HCT116 (cell line): ENCODE measurements at regions not wholly inside any gene's neighbourhood (a gene's known extent, or its start where the extent isn't known, plus 50 kb on each side); places are given as distances from the start of the nearest gene placed in this dataset.

ENCODE experiments used
- ATAC-seq: fragments of 200-7000 bp; cut with Tn5 transposase; 2 replicates; pipeline ENCODE4 v1.9.1; 2020; ENCODE audit warnings: mild to moderate bottlenecking, moderate library complexity
- BruUV-seq: library from RNA; stranded (reverse); fragments of 400-500 nt; replicated peaks from 2 replicates; lab custom pipeline; 2021; lab: Mats Ljungman, UMichigan
- CTCF ChIA-PET: fragments of 300-600 bp; sonication (Branson Sonifier 250); formaldehyde crosslinking; loops from one replicate; lab custom pipeline; 2021; ENCODE audit warnings: antibody characterized with exemption; lab: Charles Lee
- POLR2A ChIA-PET: fragments of 300-600, 350-600 bp; sonication (Branson Sonifier 250); formaldehyde crosslinking; loops from one replicate; lab custom pipeline; 2021; ENCODE audit warnings: antibody characterized with exemption; lab: Charles Lee
- RAD21 ChIA-PET, 2 experiments: fragments of 300-600 bp; sonication (Branson Sonifier 250); formaldehyde crosslinking; loops; one replicate each; lab custom pipeline; 2023; ENCODE audit warnings: low total read pairs in 2 of 2; ENCODE audit not compliant: uncharacterized antibody in 2 of 2, unreplicated experiment in 2 of 2, low non-redundant PET in 1 of 2; lab: Charles Lee
- DNase-seq: peaks from one replicate; pipeline ENCODE4 v3.0.0-alpha.2; 2010; ENCODE audit warnings: low read depth, low spot score
- H2AFZ ChIP-seq: fragments of 200-600 bp; shearing (Covaris generic), sonication (generic); 2 replicates; pipeline ENCODE4 v1.6.1; 2017; ENCODE audit warnings: low read depth, mixed run types, mixed read lengths, antibody characterized with exemption, low read length; ENCODE audit not compliant: poor library complexity, severe bottlenecking
- H3K27ac ChIP-seq: 2 replicates; pipeline ENCODE4 v1.5.1; 2012; ENCODE audit warnings: low read depth, low read length
- H3K27me3 ChIP-seq: fragments of 200-600 bp; sonication (generic); 2 replicates; pipeline ENCODE4 v1.6.1; 2016; ENCODE audit warnings: mixed run types, low read length, mixed read lengths; ENCODE audit not compliant: insufficient read depth
- H3K36me3 ChIP-seq, 2 experiments: fragments of 200-500 bp in 1 of 2; fragments of 200-600 bp in 1 of 2; sonication (Bioruptor generic) in 1 of 2; sonication (generic) in 1 of 2; 2 replicates each; pipeline versions ENCODE4 v1.5.1 to v1.6.1; 2014 to 2016; ENCODE audit warnings: low read length in 2 of 2, inconsistent platforms in 1 of 2, mixed read lengths in 1 of 2, mixed run types in 1 of 2; ENCODE audit not compliant: insufficient read depth in 2 of 2, control insufficient read depth in 1 of 2
- H3K4me1 ChIP-seq, 2 experiments: fragments of 200-600 bp in 1 of 2; sonication (generic) in 1 of 2; 2 replicates each; pipeline versions ENCODE4 v1.5.1 to v1.6.1; 2012 to 2017; ENCODE audit warnings: low read length in 2 of 2, inconsistent platforms in 1 of 2, mild to moderate bottlenecking in 1 of 2, mixed read lengths in 1 of 2, mixed run types in 1 of 2, moderate library complexity in 1 of 2; ENCODE audit not compliant: insufficient read depth in 2 of 2, control insufficient read depth in 1 of 2
- H3K4me2 ChIP-seq: fragments of 200-600 bp; sonication (generic); 2 replicates; pipeline ENCODE4 v1.6.1; 2017; ENCODE audit warnings: mixed run types, low read length, mixed read lengths
- H3K4me3 ChIP-seq, 2 experiments: fragments of 200-600 bp in 1 of 2; sonication (generic) in 1 of 2; replicated peaks in 1 of 2; 2 replicates each; pipeline ENCODE4 v1.5.1; 2011 to 2016; ENCODE audit warnings: low read length in 2 of 2, control low read depth in 1 of 2, low read depth in 1 of 2, mild to moderate bottlenecking in 1 of 2, mixed read lengths in 1 of 2, mixed run types in 1 of 2
- H3K79me2 ChIP-seq: fragments of 200-600 bp; sonication (generic); 2 replicates; pipeline ENCODE4 v1.6.1; 2017; ENCODE audit warnings: mild to moderate bottlenecking, mixed run types, low read length, moderate library complexity, mixed read lengths; ENCODE audit not compliant: insufficient read depth
- H3K9ac ChIP-seq: fragments of 200-600 bp; sonication (generic); 2 replicates; pipeline ENCODE4 v1.6.1; 2016; ENCODE audit warnings: low read length, mixed read lengths
- H3K9me2 ChIP-seq: fragments of 200-600 bp; sonication (generic), shearing (Covaris generic); 2 replicates; pipeline ENCODE4 v1.6.1; 2017; ENCODE audit warnings: mixed run types, mild to moderate bottlenecking, moderate library complexity; ENCODE audit not compliant: insufficient read depth
- H3K9me3 ChIP-seq, 2 experiments: fragments of 200-500 bp in 1 of 2; fragments of 200-600 bp in 1 of 2; sonication (Bioruptor generic) in 1 of 2; sonication (generic) in 1 of 2; 2 replicates each; pipeline ENCODE4 v1.6.1; 2014 to 2017; ENCODE audit warnings: low read length in 2 of 2, mixed read lengths in 2 of 2, inconsistent platforms in 1 of 2, low read depth in 1 of 2, mild to moderate bottlenecking in 1 of 2, mixed run types in 1 of 2, moderate library complexity in 1 of 2; ENCODE audit not compliant: control insufficient read depth in 1 of 2, insufficient read depth in 1 of 2
- H4K20me1 ChIP-seq: fragments of 200-600 bp; sonication (generic), shearing (Covaris generic); 2 replicates; pipeline ENCODE4 v1.6.1; 2017; ENCODE audit warnings: mixed run types, mild to moderate bottlenecking, moderate library complexity; ENCODE audit not compliant: insufficient read depth
- JUND ChIP-seq: IDR thresholded peaks from 2 replicates; pipeline ENCODE4 v1.6.1; 2012
- SRF ChIP-seq: IDR thresholded peaks from 2 replicates; pipeline ENCODE4 v1.6.1; 2012; ENCODE audit warnings: low read depth
- YY1 ChIP-seq: IDR thresholded peaks from 2 replicates; pipeline ENCODE4 v1.6.1; 2011; ENCODE audit warnings: low read length, low read depth, moderate library complexity, mild to moderate bottlenecking; ENCODE audit not compliant: insufficient replicate concordance; ENCODE audit errors: extremely low read depth
- ZFX ChIP-seq: fragments of 450-650 bp; IDR thresholded peaks from 2 replicates; pipeline ENCODE4 v1.6.1; 2017
- intact Hi-C: fragments of 100-400 bp; cut with micrococcal nuclease; formaldehyde crosslinking; loops from 2 replicates; pipeline ENCODE4 v1.10.0; 2022
- TF ChIP-seq, protein P1 (sequence below): IDR thresholded peaks from 2 replicates; pipeline ENCODE4 v1.6.1; 2012
- TF ChIP-seq, protein P2 (sequence below), 3 experiments: fragments of 200-600 bp in 1 of 3; sonication (generic) in 1 of 3; IDR thresholded peaks in 2 of 3; conservative IDR thresholded peaks in 1 of 3; 2 replicates each; pipeline ENCODE4 v1.5.1; 2012 to 2017; ENCODE audit warnings: low read depth in 2 of 3, low read length in 2 of 3, antibody characterized with exemption in 1 of 3, borderline replicate concordance in 1 of 3, control low read depth in 1 of 3, mild to moderate bottlenecking in 1 of 3, mixed read lengths in 1 of 3, mixed run types in 1 of 3, moderate library complexity in 1 of 3; ENCODE audit not compliant: insufficient read depth in 1 of 3
- TF ChIP-seq, protein P3 (sequence below): IDR thresholded peaks from 2 replicates; pipeline ENCODE4 v1.6.1; 2011; ENCODE audit warnings: mild to moderate bottlenecking, low read length, moderate library complexity; ENCODE audit not compliant: insufficient replicate concordance; ENCODE audit errors: extremely low read depth

DNA sequence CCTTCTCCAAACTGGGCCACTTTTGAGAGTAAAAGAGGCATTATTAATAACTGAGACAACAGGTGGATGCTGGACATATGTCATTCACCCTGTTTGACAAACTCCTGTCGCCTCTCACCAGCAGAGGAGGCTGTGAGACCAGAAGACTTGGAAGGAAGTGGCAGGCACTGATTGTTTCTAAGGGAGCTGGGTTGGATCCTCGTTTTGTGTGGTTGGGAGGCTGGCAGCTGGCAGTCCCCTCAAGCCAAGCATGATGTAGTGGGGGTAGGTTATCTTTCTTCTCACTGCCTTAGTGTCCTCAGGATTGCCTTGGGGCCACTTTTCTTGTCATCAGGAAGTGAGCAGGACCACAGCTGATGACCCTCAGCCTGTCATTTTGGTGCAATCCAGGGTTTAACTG is 86.5 kb upstream of the KCNJ15 start:
- peaks cover 0 to 9% of the 10 kb centered on the region in 2 experiments; a peak in 1 of 4 replicates for H3K9me3 ChIP-seq
- no peaks in the 10 kb centered on the region for H4K20me1 ChIP-seq
- 0 out of 2 replicates have a peak, but pooled peaks cover under 1% of the 10 kb centered on the region for H3K27me3 ChIP-seq
- BruUV-seq: no TSS peak
- H3K36me3 ChIP-seq: no peaks in the 10 kb centered on the region
- no peak overlapping the region for H3K9ac ChIP-seq
- ChIA-PET POLR2A (no interaction called here), RAD21 (no interaction called here), CTCF (interaction anchor here (1.3 kb wide), 1 partner anchor 182 kb away, joined by 8 read pairs; no protein-coding TSS in a partner anchor)
- H3K79me2 ChIP-seq: no peaks in the 10 kb centered on the region
- no peak overlapping the region for H3K27ac ChIP-seq
- H3K4me3 ChIP-seq: no peak overlapping the region
- TF ChIP-seq, protein P1, sequence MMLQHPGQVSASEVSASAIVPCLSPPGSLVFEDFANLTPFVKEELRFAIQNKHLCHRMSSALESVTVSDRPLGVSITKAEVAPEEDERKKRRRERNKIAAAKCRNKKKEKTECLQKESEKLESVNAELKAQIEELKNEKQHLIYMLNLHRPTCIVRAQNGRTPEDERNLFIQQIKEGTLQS: no peak
- TF ChIP-seq, protein P2, sequence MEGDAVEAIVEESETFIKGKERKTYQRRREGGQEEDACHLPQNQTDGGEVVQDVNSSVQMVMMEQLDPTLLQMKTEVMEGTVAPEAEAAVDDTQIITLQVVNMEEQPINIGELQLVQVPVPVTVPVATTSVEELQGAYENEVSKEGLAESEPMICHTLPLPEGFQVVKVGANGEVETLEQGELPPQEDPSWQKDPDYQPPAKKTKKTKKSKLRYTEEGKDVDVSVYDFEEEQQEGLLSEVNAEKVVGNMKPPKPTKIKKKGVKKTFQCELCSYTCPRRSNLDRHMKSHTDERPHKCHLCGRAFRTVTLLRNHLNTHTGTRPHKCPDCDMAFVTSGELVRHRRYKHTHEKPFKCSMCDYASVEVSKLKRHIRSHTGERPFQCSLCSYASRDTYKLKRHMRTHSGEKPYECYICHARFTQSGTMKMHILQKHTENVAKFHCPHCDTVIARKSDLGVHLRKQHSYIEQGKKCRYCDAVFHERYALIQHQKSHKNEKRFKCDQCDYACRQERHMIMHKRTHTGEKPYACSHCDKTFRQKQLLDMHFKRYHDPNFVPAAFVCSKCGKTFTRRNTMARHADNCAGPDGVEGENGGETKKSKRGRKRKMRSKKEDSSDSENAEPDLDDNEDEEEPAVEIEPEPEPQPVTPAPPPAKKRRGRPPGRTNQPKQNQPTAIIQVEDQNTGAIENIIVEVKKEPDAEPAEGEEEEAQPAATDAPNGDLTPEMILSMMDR (IDR thresholded peaks at IDR 0.05 in 2 of 3, conservative IDR thresholded peaks at IDR 0.05 in 1 of 3; ENCODE audit: borderline replicate concordance in 1 of 3, insufficient read depth in 1 of 3, low read depth in 2 of 3, low read length in 2 of 3): 0 out of 6 replicates have a peak, but pooled peaks of 1 of the 3 experiments have one; percentile 10
- no peaks in the 10 kb centered on the region for H3K4me1 ChIP-seq
- H2AFZ ChIP-seq: no peak overlapping the region
- H3K4me2 ChIP-seq: no peak overlapping the region
- DNase-seq (no peak), ATAC-seq (no peak)
- intact Hi-C loops: no loop called here
- H3K9me2 ChIP-seq: no peaks in the 10 kb centered on the region

DNA sequence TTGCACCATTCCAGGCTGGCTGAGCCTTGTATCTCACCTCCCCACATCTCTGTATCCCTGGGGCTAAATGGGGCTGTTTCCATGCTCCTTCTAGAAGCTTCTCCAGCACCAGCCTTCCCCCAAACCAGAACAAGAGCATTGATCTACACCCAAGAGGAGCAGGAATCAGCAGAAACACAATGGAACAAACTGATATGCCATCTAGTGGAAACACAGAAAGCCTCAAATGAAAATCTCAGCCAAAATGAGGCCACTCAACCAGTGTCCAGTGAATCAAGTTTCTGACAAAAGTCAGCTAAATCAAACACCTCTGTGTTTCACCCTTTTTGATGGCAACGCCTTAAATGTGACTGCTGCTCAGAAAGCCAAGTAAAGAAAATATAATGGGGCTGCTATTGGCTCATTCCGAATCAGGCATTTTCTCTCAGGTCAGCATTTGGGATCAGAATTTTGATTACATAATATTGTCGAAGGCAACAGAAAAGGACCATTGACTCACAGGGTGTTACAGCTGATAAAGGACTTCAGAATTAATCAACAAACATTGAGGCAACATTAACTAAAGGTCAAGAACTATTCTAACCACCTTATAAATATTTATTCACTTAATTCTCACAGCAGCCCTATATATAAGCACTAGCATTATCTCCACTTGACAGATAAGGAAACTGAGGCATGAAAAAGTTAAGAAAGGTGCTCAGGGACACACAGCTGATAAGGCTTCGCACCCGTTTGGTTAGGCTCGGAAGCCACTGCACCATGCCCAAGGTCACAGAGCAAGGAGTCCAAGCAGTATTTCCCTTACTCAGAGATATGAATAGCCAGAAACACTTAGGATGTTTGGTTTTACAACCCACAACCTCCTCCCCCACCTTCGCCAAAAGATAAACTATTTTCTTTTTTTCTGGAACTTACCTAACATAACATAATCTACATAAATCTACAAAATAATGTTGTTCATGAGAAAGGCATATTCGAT is 85.8 kb upstream of the KCNJ15 start:
- CTCF ChIA-PET: interaction anchor here (1.3 kb wide), 2 partner anchors 181 to 182 kb away, joined by 4 to 8 read pairs; no protein-coding TSS in a partner anchor
- H3K4me1 ChIP-seq: no peaks in the 10 kb centered on the region
- no peak overlapping the region for H3K4me3 ChIP-seq
- H3K4me2 ChIP-seq: no peak overlapping the region
- H2AFZ ChIP-seq: no peak overlapping the region
- no peaks in the 10 kb centered on the region for H3K79me2 ChIP-seq
- no peaks in the 10 kb centered on the region for H4K20me1 ChIP-seq
- DNase-seq (no peak), ATAC-seq (no peak)
- TF ChIP-seq ZFX (no peak), SRF (no peak), YY1 (no peak), JUND (no peak)
- TF ChIP-seq, protein P3, sequence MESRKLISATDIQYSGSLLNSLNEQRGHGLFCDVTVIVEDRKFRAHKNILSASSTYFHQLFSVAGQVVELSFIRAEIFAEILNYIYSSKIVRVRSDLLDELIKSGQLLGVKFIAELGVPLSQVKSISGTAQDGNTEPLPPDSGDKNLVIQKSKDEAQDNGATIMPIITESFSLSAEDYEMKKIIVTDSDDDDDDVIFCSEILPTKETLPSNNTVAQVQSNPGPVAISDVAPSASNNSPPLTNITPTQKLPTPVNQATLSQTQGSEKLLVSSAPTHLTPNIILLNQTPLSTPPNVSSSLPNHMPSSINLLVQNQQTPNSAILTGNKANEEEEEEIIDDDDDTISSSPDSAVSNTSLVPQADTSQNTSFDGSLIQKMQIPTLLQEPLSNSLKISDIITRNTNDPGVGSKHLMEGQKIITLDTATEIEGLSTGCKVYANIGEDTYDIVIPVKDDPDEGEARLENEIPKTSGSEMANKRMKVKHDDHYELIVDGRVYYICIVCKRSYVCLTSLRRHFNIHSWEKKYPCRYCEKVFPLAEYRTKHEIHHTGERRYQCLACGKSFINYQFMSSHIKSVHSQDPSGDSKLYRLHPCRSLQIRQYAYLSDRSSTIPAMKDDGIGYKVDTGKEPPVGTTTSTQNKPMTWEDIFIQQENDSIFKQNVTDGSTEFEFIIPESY: no peak
- no peaks in the 10 kb centered on the region for H3K27me3 ChIP-seq
- POLR2A ChIA-PET: no interaction called here
- H3K36me3 ChIP-seq: no peaks in the 10 kb centered on the region
- H3K27ac ChIP-seq: no peak overlapping the region
- intact Hi-C loops: no loop called here
- peaks cover 0 to 9% of the 10 kb centered on the region in 2 experiments; a peak in 1 of 4 replicates for H3K9me3 ChIP-seq
- H3K9me2 ChIP-seq: no peaks in the 10 kb centered on the region
- BruUV-seq: no TSS peak
- no peak overlapping the region for H3K9ac ChIP-seq
- RAD21 ChIA-PET: no interaction called here
